Sciatic nerve (tissue), 2 donors: ENCODE measurements at regions not wholly inside any gene's neighbourhood (a gene's known extent, or its start where the extent isn't known, plus 50 kb on each side); places are given as distances from the start of the nearest gene placed in this dataset.
A peak's percentile ranks its signal among the peaks of the same experiment; 100 is the strongest.

Experiments
- ATAC-seq: fragments of 200-7000 bp; cut with Tn5 transposase; one replicate; pipeline ENCODE4 v1.9.1; 2020; ENCODE audit warnings: mild to moderate bottlenecking, moderate library complexity
- DNase-seq: peaks from one replicate; pipeline ENCODE4 v3.0.0-alpha.2; 2020; ENCODE audit warnings: low spot score
- intact Hi-C: fragments of 100-400 bp; cut with DNase I; formaldehyde crosslinking; loops from one replicate; pipeline ENCODE4 v1.14.2; 2022
- donor health status: DM: no; HTN: no; CAD: no.
- donor health status: DM: no; HTN: no; CAD: no.

DNA sequence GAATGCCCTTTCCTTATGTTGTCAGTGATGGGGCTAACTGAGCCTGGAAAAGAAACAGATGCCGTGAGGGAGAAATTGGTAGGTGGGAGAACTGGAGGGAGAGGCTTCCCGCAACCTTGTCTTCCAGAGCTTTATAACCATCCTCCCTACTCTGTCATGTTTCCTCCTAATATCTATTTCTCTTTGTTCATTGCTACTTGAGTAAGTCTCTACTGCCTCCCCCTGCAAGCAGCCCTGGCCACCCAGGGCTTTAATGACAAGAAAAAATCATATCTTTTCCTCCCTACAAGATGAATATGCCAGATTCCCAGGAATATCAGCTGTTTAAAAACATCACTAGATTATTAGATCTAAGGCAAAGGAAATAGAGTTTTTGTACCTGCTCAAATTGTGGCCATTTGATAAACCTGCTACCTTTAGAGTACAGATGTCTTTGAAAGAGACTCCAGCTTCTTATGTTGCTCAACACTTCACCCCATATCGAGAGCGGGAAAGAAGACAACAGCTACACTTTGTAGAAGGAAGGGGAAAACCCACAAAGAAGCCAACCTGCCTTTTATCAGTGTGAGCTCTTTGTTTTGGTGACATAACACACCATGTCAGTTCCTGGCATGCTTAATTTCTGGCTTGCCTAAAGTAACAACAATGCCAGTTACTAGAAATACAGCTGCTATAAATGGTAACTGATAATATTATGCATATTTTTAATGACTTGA lies 186.6 kb upstream of the LEF1 start:
- intact Hi-C loops, result no loop called here
- ATAC-seq (no peak), DNase-seq (no peak)

DNA sequence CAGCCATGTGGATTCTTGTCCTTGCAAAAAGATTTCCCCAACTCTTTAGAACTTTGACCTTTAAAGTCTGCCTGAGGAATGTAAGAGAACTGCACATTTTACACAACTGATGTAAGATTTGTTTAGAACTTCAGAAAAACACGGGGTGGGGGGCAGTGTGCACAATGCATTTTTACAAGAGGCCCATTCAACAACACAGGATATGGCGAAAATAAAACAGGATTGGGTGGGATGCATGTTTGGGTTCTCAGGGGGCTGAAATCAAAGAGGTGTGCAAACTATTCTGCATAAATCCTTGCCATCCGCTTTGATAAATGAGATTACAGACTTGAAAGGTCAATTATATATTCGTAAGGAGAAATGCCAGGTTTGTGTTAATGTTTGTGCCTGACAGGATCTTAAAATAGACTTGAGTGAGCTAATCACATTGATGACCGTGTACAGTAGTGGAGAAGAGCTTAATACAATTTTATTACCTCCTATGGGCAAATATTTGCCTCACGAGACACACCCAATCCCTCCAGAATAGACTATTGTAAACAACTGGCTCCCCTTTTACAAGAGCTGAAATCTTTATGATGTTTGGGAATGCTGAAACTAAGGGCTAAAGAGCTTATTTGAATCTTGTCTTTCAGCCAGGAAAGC lies 184.1 kb upstream of the LEF1 start:
- intact Hi-C loops, result no loop called here
- no peak for ATAC-seq
- no peak for DNase-seq

DNA sequence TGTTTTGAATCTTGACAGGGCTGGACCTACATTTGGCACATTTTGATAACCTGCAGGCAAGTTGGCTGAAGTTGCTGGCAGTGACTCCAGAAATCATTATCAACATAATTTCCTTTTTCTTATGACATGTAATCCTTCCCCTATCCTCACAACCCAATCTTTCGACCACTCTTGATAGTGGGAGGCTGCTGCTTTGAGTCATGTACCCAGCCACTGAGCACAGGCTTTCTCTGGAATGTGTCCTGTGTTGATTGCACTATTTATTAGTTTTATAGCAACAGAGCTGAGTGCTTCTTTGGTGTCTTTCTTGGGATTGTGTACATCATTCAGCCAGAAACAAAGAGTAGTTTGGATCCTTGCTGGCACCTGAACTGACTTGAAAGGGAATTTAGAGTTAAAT lies 183.1 kb upstream of the LEF1 start:
- intact Hi-C loops, result no loop called here
- ATAC-seq, result no peak
- DNase-seq, result no peak

DNA sequence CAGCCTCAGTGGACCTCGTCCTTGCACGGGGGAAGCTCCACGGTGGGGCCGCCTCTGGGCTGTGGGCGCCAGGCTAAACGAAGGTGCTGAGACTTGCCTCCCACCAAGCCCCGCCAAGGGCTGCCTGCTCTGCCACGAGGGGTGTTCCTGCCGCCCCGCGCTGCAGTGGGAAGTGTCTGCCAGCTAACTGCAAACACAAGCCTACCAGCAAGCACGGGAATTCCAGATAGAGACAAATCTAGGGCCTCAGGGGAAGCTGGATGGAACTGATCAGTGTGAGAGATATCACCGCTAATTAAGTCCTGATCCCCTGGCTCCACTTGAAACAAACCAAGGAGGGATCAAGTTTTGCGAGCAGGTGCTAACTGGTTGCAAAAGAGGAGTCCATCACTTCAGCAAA lies 181.6 kb upstream of the LEF1 start:
- no peak for ATAC-seq
- DNase-seq, result no peak
- intact Hi-C loops, result no loop called here

DNA sequence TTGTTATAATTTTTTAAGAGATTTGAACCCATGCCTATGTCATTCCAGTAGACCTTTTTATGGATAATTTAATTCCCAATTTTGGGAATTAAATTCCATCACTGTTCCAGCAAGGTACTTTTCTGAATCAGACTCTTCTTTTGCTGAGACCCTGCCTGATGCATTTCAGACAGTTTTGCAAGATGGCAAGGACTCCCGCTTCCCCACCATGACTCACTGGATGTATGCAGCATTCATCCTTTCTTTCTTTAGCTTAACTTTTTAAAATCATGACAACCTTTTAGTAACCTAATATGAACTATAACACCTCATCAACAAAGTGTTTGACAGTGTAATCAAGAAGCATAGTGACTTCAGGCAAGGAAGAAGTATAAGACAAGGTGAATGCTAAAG lies 178.1 kb upstream of the LEF1 start:
- no peak for DNase-seq
- intact Hi-C loops, result no loop called here
- ATAC-seq, result no peak

DNA sequence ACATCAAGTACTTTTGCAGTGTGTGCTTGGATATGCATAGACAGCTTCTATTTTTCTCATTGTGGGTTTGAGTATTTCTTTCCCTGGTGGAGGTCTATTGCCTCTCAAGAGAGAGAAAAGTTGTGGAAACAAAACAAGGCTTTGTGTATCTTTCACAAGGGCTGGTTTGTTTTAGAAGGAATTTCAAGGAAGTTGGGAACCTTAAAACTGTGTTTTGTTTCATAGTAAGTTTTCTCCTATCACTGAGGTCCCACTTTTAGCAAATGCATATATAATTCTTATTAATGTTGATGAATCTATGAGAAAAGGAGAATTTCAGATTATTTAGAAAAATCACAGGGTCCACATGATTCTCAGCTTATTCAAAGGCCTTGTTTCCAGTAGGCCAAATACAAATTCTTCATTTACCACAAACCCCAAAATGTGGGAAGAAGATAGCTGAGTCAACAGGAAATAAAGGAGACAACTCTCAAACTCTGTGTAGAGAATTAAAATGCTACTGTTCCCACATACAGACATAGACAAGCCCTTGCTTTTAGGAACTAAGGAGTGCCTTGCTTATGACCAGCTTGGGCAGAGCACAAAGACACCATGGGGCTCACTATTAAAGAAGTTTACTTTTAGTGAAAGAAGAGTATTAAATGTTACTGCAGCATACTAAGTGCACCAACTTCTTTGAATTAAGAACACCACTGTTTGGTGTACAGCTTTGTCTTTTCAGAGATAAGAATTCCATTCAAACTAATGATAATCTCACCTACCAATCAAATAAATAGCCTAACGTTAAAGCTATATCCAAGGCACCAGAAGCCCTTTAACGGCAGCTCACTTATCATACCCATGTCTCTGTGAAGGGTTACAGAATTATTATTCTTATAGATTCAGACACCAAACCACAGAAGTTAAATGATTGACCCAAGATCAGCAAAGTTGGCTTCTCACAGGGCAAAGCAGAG lies 177.4 kb upstream of the LEF1 start:
- ATAC-seq (peak; percentile 74), DNase-seq (no peak)
- intact Hi-C loops, result no loop called here

DNA sequence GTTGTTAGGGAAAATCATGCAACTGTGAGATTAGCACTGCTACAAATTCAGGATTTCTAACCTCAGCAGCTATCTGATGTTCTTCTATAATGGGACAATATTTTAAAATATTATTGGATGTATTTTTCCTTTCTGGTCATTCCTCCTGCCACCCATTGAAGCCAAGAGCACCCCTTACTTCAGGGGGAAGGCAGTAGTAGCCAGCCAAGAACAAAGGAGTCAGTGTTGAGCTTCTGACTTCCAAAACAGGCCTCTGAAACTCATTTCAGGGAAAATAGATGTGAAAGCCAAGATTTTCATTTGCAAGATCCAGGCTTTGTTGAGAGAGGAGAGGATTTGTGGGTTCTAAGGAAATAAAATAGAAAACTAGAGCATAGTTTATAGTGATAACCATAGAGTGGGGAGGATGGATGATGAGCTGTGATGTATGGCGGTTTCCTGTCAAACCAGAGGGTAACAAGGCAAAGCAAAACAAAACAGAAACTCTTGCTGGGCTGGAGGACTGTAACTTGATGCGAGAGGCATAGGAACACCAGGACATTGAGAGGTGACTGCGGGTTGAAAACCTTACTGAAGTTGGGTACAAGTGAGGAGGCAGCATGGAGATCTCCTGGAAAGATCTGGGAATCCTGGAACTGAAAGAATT lies 173.7 kb upstream of the LEF1 start:
- no peak for DNase-seq
- ATAC-seq, result no peak
- intact Hi-C loops, result no loop called here

DNA sequence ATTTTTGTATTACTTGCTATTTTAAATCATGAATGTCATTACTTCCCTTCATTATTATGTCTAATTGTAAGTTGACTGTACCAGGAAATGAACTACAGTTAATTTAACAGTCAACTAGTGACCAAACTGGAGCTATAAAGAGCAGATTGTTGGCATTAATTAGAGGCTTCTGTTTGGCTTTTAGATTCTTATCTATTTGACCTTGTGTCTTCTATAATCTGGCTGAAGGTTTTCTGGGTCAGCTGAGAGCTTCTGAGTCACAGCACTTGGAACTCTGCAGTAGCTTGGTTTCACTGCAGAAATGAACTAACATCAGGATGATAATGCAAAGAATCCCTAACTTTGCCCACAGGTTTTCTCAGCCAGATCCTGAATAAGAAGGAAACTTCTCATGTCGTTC lies 169.2 kb upstream of the LEF1 start:
- intact Hi-C loops, result no loop called here
- ATAC-seq, result no peak
- no peak for DNase-seq

DNA sequence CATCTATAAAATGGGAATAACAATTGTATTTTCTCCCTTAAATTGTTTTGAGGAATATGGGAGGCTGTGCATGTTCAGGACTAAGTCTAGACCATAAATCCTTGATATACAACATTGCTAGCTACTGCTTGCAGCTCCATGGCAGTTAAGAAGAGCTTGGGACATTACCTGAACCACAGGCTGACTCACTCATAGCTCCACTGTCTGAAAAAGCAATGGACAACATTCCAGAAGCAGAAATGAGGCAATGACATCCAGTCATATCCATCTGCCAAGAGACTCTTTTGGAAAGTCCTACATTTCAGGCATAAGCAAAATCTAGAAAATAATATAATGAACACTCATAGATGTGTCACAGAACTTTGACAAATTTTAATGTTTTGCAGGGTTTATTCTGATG lies 167.3 kb upstream of the LEF1 start:
- DNase-seq, result no peak
- no peak for ATAC-seq
- intact Hi-C loops, result no loop called here

DNA sequence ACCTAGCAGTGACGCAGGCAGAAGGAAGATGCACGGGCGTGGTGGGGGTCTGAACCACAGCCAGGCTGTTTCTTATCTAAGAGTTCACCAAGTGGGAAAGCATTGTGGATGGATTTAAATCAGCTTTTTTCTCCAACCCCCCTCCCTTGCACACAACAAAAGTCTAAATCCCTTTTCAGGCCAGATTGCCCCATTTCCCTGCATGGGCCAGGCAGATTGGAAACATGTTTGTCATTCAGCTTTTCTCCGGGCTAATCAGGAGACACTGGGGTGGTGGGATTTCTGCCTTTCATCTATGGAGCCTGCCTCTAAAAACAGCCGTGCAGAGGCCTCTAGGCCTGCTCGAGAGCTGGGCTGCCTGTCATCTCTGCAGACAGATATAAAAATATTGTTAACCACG lies 166.3 kb upstream of the LEF1 start:
- no peak for ATAC-seq
- no peak for DNase-seq
- intact Hi-C loops, result no loop called here

DNA sequence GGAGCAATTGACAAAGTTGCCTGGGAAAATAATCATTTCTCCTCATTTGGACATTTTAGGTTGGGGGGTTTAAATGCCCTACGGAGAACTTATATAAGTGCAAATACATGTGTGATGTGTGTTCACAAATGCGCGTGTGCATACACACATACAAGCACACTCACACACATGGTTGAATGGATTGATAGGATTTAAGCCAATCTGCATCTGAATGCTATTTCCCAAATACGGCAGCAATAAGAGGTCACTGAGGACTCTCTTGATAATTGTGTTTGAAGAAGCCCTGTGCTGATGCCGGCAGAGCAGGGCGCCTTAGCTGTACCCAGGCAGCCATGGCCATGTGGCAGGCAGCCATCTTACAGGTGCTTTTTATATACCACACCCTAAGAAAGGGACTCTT lies 165.3 kb upstream of the LEF1 start:
- no peak for ATAC-seq
- intact Hi-C loops, result no loop called here
- no peak for DNase-seq

DNA sequence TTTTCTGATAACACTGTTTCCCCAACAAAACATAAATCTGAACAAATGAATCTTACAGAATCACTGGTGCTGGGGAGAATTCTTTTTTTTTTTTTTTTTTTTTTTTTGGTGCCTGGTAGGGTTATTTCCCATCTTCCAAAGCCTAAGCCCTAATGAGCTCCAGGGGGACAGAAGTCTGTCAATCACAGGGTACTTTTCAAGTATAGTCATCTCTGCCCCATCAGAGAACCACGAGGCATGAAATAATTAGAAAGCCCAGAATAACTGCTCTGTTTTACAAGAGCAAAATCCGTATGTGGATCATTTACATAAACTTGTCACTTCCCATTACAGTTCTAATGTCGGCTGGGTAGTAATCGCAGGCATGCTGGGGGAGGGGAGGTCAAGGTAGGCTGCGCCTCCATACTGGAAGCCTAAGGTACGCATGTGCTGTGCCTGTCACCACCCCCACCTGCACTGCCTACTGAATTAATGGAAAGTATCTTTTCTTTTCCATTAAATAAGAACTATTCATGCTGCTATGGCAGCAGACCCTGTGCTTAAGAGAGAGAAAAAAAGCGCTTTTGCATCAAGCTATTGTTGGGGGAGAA lies 164.7 kb upstream of the LEF1 start:
- intact Hi-C loops, result no loop called here
- DNase-seq (no peak), ATAC-seq (no peak)

DNA sequence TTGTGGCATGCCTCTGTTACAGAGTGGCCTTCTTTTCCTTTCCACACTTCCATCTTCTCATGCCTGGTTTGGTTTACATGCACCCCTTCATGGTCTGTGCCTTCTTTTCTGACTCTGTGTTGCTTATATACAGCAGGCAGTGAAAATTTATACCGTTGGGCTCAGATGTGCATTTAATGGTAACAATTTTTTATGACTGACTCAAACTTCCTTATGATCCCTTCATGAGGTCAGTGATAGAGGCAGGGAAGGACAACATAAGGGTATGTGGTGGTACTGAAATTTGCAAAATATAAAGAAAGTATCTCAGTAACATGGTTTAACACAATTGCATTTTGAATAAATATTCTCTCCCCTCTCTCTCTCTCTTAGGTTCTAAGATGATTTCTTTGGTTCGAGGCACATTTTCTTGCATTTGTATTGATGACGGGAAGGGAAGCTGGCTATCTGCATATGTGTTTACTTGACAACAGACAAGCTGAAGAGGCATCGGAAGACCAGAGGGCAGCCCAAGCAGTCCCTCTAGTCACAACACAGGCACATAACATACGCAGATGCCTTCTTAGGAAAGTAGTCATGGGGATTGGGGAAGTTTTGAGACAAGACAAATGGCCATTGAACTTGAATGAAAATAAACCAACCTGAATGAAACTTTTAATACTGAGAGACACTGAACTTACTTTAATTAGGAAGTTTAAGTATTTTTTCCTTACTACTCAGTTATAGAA lies 163.3 kb upstream of the LEF1 start:
- intact Hi-C loops, result no loop called here
- DNase-seq (no peak), ATAC-seq (no peak)

DNA sequence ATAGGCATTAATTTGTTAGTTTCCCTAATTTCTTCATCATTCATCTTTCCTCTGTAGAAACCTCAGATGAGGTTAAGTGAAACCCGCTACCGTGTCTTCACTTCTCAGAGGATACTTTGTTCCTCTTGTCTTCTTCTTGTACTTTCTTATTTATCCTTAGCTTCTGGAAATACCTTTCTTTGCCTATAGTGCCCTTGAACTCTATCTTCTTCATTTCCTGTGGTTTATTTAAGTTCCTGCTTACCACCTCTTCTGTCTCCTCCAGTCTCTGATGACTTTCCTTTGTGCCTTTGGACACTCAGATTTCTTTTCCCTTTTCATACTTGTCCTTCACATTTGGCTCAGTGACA lies 159.6 kb upstream of the LEF1 start:
- ATAC-seq (no peak), DNase-seq (no peak)
- intact Hi-C loops, result no loop called here

DNA sequence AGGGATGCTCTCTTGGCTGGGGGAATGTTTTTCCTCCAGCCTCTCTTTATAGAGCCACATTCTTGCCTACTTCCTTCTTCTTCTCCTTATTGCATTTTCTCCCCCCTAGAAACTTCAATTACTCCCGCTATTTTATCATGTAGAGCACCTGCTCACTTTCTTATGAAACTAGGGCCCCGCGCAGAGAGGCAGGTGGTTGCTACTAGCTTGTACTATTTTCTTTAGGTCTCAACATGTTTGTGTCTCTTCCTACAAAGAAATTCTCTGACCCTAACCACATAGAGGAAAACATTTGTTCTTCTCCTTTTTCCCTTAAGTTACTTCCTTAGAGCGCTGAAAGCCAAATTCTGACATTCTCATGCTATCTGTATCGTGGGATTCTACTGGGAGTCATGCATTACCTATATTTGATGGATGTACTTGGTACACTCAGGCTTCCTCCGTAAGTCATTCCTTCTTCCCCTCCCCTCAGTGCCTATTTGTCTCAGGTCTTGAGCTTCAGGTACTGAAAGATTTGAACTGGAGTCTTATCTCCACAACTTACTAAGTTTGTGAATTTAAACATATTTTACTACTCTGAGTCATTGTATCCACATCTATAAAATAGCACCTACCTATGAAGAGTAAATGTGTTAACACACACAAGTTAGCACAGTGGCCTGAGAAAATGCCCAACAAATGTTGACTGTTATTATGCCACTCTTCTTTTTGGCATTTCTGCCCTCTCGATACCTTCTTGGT lies 159.1 kb upstream of the LEF1 start:
- intact Hi-C loops, result no loop called here
- ATAC-seq (no peak), DNase-seq (no peak)

DNA sequence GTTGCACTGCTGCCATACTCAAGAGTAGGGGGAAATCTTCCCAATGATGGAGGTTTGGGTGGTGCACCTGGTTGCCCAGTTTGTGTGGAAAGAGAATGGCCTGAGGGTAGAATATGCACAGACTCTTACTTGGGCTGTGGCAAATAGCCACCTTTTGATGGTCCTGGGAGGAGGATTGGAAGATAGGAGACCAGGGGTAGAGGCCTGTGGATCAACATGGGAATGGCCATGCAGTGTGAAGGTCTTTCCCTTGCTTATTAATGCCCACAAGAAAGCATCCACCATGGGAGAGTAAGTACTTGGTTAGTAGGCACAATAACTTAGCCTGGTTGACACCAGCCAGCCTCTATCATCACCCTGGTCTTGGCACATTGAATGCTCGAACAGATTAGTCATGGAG lies 156.8 kb upstream of the LEF1 start:
- DNase-seq, result no peak
- intact Hi-C loops, result no loop called here

DNA sequence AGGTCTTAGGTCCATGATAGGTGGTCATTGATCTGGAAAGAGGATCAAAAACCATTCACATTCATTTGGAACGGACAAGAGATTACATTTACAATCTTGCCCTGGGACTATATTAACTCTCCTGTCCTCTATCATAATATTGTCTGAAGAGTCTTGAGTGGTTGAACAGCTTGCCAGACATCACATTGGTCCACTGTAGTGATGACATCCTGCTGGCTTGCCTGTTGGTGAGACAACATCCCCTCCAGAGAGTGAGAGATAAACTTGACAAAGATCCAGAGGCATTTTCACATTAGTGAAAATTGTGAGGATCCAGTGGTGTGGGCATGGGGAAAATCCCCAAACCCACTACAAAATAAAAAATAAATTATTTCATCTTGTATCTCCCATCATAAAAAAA lies 155.7 kb upstream of the LEF1 start:
- ATAC-seq (no peak), DNase-seq (no peak)
- intact Hi-C loops, result no loop called here

More for the DNA sequence above, 156.8 kb upstream of the LEF1 start:
- no peak for ATAC-seq

DNA sequence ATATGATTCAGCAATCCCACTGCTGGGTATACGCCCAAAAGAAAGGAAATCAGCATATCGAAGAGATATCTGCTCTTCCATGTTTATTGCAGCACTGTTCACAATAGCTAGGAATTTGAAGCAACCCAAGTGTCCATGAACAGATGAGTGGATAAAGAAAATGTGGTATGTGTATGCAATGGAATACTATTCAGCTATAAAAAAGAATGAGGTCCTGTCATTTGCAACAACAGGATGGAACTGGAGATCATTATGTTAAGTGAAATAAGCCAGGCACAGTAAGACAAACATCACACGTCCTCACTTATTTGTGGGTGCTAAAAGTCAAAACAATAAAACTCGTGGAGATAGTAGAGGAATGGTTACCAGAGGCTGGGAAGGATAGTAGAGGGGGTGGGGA lies 153.8 kb upstream of the LEF1 start:
- DNase-seq (no peak), ATAC-seq (no peak)
- intact Hi-C loops, result no loop called here
